ENCODE measurements at regions not wholly inside any gene's neighbourhood (a gene's known extent, or its start where the extent isn't known, plus 50 kb on each side); places are given as distances from the start of the nearest gene placed in this dataset.

DNA sequence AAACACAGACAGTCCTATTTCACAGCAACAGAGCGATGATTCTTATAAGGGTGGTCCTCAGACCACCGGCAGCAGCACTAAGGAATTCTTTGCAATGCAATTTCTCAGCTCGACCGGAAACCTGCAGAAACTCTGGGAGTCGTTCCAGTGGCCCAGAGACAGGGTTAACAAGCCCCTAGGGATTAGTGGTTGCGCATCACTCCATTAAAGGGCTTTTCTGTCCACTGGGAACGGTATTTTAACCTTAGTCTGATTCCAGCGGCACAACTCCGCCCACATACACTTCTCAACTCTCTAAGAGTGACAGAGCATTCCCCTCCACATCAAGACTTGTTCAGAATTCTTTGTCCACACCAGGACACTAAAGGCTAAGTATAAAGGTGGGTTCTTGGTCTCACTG is 341.5 kb downstream of the TFAP2A start:
- CTCF ChIA-PET: interaction anchor here (1.5 kb wide), 1 partner anchor 43 kb away, joined by 3 read pairs; no protein-coding TSS in a partner anchor
- no peaks in the 10 kb centered on the region for H3K36me3 Mint-ChIP-seq
- H3K4me3 Mint-ChIP-seq: no peak overlapping the region
- no peak overlapping the region for H3K27ac Mint-ChIP-seq
- no peaks in the 10 kb centered on the region for H3K27me3 Mint-ChIP-seq
- DNase-seq: no peak
- peaks cover 3% of the 10 kb centered on the region for H3K9me3 Mint-ChIP-seq
- no peaks in the 10 kb centered on the region for H3K4me1 Mint-ChIP-seq

- Mint-ChIP-seq H3K4me3 (no peak overlapping the region), H3K27ac (no peak overlapping the region), H3K4me1 (no peaks in the 10 kb centered on the region), H3K9me3 (peaks cover 3% of the 10 kb centered on the region), H3K27me3 (no peaks in the 10 kb centered on the region), H3K36me3 (no peaks in the 10 kb centered on the region)
- CTCF ChIA-PET: no interaction called here
- no peak for DNase-seq
Observed at GRCh38 chr6:10071631-10072220, 343.1 kb downstream of the TFAP2A start.

- DNase-seq: no peak
- H3K9me3 Mint-ChIP-seq: no peaks in the 10 kb centered on the region
- CTCF ChIA-PET: no interaction called here
- H3K4me3 Mint-ChIP-seq: no peak overlapping the region
- H3K4me1 Mint-ChIP-seq: no peaks in the 10 kb centered on the region
- H3K36me3 Mint-ChIP-seq: no peaks in the 10 kb centered on the region
- no peaks in the 10 kb centered on the region for H3K27me3 Mint-ChIP-seq
- no peak overlapping the region for H3K27ac Mint-ChIP-seq
Observed at GRCh38 chr6:10060004-10060403, 354.9 kb downstream of the TFAP2A start.

- Mint-ChIP-seq H3K27ac (no peak overlapping the region), H3K9me3 (peaks cover 5% of the 10 kb centered on the region), H3K27me3 (no peaks in the 10 kb centered on the region), H3K36me3 (no peaks in the 10 kb centered on the region), H3K4me1 (no peaks in the 10 kb centered on the region), H3K4me3 (no peak overlapping the region)
- CTCF ChIA-PET: no interaction called here
- DNase-seq: no peak
Observed at GRCh38 chr6:10054672-10055071, 360.2 kb downstream of the TFAP2A start.

DNA sequence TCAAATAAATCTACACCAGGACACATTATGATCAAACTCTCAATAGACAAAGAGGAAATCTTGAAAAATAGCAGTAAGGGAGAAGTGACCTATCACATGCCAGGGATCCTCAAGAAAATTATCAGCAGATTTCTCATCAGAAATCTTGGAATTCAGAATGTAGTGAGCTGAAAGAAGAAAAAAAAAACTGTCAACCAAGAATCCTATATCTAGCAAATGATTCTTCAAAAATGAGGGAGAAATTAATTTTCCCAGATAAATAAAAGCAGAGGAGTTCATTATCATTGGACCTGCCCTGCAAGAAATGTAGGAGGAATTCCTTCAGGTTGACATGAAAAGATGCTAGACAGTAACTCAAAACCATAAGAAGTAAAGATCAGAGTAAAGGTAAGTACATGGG is 363.6 kb downstream of the TFAP2A start:
- Mint-ChIP-seq H3K27ac (no peak overlapping the region), H3K4me1 (no peaks in the 10 kb centered on the region), H3K4me3 (no peak overlapping the region), H3K27me3 (no peaks in the 10 kb centered on the region), H3K9me3 (peaks cover 5% of the 10 kb centered on the region), H3K36me3 (no peaks in the 10 kb centered on the region)
- CTCF ChIA-PET: no interaction called here
- no peak for DNase-seq

DNA sequence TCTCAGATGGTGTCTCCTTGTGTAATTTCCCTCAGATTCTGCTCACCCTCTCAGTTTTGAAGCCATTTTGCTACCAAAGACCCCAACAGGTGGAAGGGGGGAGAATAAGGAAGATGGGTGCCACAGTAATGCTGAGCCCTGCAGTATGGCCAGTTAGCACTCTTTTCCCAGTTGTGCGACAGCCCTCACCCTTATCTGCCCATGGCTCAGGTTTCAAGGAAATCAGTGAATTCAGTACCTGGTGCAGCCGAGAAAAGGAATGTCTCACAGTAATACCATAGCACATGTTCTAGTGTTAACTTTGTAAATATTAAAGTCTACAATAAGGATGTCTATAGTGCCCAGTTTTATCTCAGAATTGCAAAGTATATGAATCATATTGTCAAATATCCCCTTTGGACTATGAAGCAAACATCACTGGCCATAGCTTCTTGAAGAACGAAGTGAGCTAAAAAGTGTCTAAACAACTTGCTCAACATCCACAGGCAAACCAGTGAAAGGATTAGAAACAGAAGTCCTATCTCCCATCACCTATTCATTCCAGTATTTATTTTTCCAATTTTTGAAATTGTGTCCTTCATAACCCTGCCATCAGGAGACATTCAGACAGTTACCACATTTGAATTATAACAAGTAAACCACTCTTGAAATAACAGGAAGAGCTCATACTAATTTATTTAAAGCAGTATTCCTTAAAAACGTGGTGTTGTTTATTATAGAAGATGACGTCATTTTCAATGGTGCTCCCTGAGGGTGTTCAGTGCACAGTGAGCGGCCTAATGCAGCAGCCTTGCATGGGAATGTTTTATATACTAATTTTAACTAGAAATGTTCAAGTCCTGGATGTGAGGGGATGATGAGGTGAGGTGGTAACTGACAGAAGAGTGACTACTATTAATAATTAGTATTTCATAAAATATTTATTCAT is 366.2 kb downstream of the TFAP2A start:
- CTCF ChIA-PET: no interaction called here
- Mint-ChIP-seq H3K9me3 (peaks cover 5% of the 10 kb centered on the region), H3K4me1 (no peaks in the 10 kb centered on the region), H3K27me3 (no peaks in the 10 kb centered on the region), H3K4me3 (no peak overlapping the region), H3K36me3 (no peaks in the 10 kb centered on the region), H3K27ac (no peak overlapping the region)
- no peak for DNase-seq

DNA sequence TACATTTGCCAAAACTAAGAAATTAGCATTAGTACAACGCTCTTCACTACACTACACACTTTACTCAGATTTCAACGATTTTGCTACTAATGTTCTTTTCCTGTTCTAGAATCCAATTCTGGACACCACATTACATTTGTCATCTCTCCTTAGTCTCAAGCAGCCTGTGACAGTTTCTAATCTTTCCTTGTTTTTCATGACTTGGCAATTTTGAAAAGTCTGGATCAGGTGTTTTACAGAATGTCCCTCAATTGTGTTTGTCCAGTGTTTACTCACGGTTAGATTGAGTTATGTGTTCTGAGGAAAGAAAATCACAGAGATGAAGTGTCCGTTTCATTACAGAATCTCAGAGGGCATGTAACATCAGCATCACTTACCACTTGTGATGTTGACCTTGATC is 372.6 kb downstream of the TFAP2A start:
- Mint-ChIP-seq H3K27ac (no peak overlapping the region), H3K36me3 (no peaks in the 10 kb centered on the region), H3K4me1 (no peaks in the 10 kb centered on the region), H3K4me3 (no peak overlapping the region), H3K27me3 (no peaks in the 10 kb centered on the region), H3K9me3 (no peaks in the 10 kb centered on the region)
- no peak for DNase-seq
- CTCF ChIA-PET: interaction anchor here (1.3 to 2.0 kb wide), 2 partner anchors 11 to 12 kb away, joined by 3 to 7 read pairs; no protein-coding TSS in a partner anchor

DNA sequence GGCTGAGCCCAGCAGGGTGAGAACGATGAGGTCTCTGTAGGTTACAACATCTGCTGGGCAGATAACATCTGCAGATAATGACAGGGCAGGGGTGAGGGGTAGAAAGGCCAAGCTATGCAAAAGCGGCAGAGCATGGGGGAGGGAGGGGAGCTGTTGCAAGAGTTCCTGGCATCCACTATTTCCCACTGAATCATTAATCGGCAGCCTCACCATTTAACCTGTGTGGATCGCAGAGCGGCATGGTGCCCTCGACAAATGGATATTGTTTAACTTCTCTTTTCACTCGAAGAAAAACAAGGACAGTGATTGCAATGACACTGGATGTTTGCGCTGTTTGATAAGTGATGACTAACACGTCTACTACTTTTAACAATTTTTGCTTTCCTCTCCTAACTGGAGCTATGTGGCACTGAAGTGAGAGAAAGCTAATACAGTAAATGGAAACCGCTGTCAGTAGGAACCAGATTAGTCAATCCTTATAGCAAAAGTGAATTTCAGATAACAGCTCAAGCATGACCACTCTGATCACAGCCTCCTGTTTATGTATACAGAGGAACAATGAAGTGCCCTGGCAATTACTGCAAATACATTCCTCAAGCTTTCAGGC is 381.5 kb downstream of the TFAP2A start:
- no peak overlapping the region for H3K27ac Mint-ChIP-seq
- CTCF ChIA-PET: interaction anchor here (2.4 kb wide), 1 partner anchor 396 kb away, joined by 8 read pairs; no protein-coding TSS in a partner anchor
- H3K4me1 Mint-ChIP-seq: no peaks in the 10 kb centered on the region
- no peaks in the 10 kb centered on the region for H3K36me3 Mint-ChIP-seq
- no peaks in the 10 kb centered on the region for H3K27me3 Mint-ChIP-seq
- no peak for DNase-seq
- no peaks in the 10 kb centered on the region for H3K9me3 Mint-ChIP-seq
- no peak overlapping the region for H3K4me3 Mint-ChIP-seq

DNA sequence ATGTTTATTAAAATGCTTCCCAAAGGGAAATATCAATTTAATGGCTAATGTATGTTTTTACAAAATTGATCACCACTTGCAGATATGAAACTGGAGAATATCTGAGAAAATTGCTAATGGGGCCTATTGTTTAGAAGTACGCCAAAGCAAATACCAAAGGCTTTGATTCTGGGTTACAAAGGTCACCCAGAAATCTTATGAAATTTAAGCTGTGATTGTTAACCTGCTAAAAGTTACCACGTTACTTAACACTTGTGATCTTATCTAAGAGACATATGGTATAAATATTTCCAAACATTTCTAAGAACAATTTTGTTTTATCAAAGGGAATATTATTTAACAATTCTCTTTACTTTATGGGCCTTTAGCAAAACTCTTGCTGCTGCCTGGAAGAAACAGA is 383.3 kb downstream of the TFAP2A start:
- Mint-ChIP-seq H3K27ac (no peak overlapping the region), H3K27me3 (no peaks in the 10 kb centered on the region), H3K4me3 (no peak overlapping the region), H3K36me3 (no peaks in the 10 kb centered on the region), H3K4me1 (no peaks in the 10 kb centered on the region), H3K9me3 (no peaks in the 10 kb centered on the region)
- DNase-seq: no peak
- CTCF ChIA-PET: interaction anchor here (1.6 to 2.0 kb wide), 2 partner anchors 10 to 12 kb away, joined by 4 to 7 read pairs; no protein-coding TSS in a partner anchor

- no peaks in the 10 kb centered on the region for H3K27me3 Mint-ChIP-seq
- H3K4me3 Mint-ChIP-seq: no peak overlapping the region
- no peaks in the 10 kb centered on the region for H3K4me1 Mint-ChIP-seq
- H3K36me3 Mint-ChIP-seq: no peaks in the 10 kb centered on the region
- DNase-seq: no peak
- no peak overlapping the region for H3K27ac Mint-ChIP-seq
- H3K9me3 Mint-ChIP-seq: no peaks in the 10 kb centered on the region
- CTCF ChIA-PET: interaction anchor here (1.0 to 2.0 kb wide), 6 partner anchors 10 to 403 kb away, joined by 3 to 13 read pairs (median 4); no protein-coding TSS in a partner anchor
Observed at GRCh38 chr6:10030942-10031537, 383.8 kb downstream of the TFAP2A start.

DNA sequence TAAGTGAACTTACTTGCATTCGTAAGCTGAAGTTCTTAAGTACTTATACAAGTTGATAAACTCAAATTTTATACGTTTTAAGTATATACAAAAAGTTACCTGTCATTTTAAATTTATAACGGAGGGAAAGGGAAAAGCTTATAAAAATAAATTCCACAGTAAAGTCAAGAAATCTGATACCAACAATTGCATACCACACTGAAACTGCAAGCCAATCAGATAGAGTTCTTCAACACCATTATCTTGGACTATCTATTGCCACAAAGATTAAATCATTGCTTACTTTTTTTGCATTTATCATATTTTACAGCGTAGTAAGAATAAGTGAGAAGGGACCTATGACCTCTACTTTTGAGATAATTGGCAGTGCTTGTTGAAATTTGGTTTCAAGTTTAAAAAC is 386.7 kb downstream of the TFAP2A start:
- H3K4me3 Mint-ChIP-seq: no peak overlapping the region
- no peaks in the 10 kb centered on the region for H3K9me3 Mint-ChIP-seq
- H3K36me3 Mint-ChIP-seq: no peaks in the 10 kb centered on the region
- H3K27ac Mint-ChIP-seq: no peak overlapping the region
- H3K4me1 Mint-ChIP-seq: no peaks in the 10 kb centered on the region
- DNase-seq: no peak
- H3K27me3 Mint-ChIP-seq: no peaks in the 10 kb centered on the region
- CTCF ChIA-PET: no interaction called here

DNA sequence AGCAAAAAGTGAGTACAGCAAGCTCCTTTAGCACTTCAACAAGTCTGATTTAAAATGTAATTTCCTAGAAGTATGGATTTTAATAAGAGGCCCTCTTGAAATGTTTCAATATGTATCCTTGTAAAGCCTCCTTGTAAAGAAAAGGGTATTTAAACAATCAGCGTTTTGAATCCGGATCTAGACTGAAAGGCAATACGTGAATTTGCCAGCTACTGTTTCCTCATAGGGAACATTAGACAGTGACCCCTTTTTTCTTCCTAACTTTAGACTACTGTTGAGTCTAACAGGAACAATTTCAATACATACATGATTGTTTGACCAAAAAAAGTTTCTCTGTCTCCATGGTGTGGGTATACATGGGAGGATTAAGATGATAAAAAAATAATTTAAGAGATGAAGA is 395.0 kb downstream of the TFAP2A start:
- Mint-ChIP-seq H3K9me3 (peaks cover 2% of the 10 kb centered on the region), H3K4me3 (no peak overlapping the region), H3K27ac (no peak overlapping the region), H3K36me3 (no peaks in the 10 kb centered on the region), H3K4me1 (no peaks in the 10 kb centered on the region), H3K27me3 (no peaks in the 10 kb centered on the region)
- no peak for DNase-seq
- CTCF ChIA-PET: interaction anchor here (1.4 kb wide), 1 partner anchor 11 kb away, joined by 4 read pairs; no protein-coding TSS in a partner anchor

- H3K36me3 Mint-ChIP-seq: no peaks in the 10 kb centered on the region
- H3K27me3 Mint-ChIP-seq: no peaks in the 10 kb centered on the region
- no peak overlapping the region for H3K4me3 Mint-ChIP-seq
- CTCF ChIA-PET: no interaction called here
- no peak overlapping the region for H3K27ac Mint-ChIP-seq
- H3K4me1 Mint-ChIP-seq: no peaks in the 10 kb centered on the region
- DNase-seq: no peak
- peaks cover 2% of the 10 kb centered on the region for H3K9me3 Mint-ChIP-seq
Observed at GRCh38 chr6:10014557-10014956, 400.3 kb downstream of the TFAP2A start.

DNA sequence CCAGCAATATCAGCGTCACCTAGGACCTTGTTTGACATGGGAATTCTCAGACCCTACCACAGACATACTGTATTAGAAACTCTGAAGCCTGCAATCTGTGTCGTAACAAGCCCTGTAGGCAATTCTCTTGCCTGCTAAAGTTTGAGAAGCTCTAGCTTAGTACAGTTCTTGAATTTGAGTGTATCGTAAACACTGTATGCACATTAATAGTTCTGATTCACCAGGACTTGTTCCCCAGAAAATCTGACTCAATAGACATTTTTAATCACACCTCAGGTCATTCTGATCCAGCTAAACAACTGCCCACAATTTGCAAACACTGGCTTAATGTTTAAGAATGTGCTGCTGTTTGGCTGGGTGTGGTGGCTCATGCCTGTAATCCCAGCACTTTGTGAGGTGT is 414.3 kb downstream of the TFAP2A start:
- Mint-ChIP-seq H3K36me3 (no peaks in the 10 kb centered on the region), H3K4me3 (no peak overlapping the region), H3K27ac (no peak overlapping the region), H3K4me1 (no peaks in the 10 kb centered on the region), H3K9me3 (no peaks in the 10 kb centered on the region), H3K27me3 (no peaks in the 10 kb centered on the region)
- CTCF ChIA-PET: no interaction called here
- no peak for DNase-seq
